NCI-H510A (cell line): ENCODE measurements at regions not wholly inside any gene's neighbourhood (a gene's known extent, or its start where the extent isn't known, plus 50 kb on each side); places are given as distances from the start of the nearest gene placed in this dataset.
"Not testable (repeated sequence)": the region's sequence is repeated elsewhere in the genome, so short reads cannot be mapped to it uniquely, and the experiment has no call there.

ENCODE experiments used
- DNase-seq: peaks from one replicate; lab custom pipeline; 2025; lab: John Stamatoyannopoulos, UW

GRCh38 chr9:100714372-100715099 is 136.7 kb downstream of the CAVIN4 start:
- peak; percentile 25 for DNase-seq

GRCh38 chr9:100715100-100715380 is 137.2 kb downstream of the CAVIN4 start:
- DNase-seq = no peak

- DNase-seq = no peak
Measured at GRCh38 chr9:100718717-100719116, 140.8 kb downstream of the CAVIN4 start.

- no peak for DNase-seq
Measured at GRCh38 chr9:100720922-100721321, 143.0 kb downstream of the CAVIN4 start.

GRCh38 chr9:100724886-100725285 is 147.0 kb downstream of the CAVIN4 start:
- no peak for DNase-seq

- no peak for DNase-seq
Measured at GRCh38 chr9:100725371-100725770, 147.5 kb downstream of the CAVIN4 start.

- DNase-seq = no peak
Measured at GRCh38 chr9:100729336-100729895, 151.5 kb downstream of the CAVIN4 start.

- no peak for DNase-seq
Measured at GRCh38 chr9:100730086-100730485, 152.2 kb downstream of the CAVIN4 start.

GRCh38 chr9:100731038-100731556 is 153.2 kb downstream of the CAVIN4 start:
- no peak for DNase-seq

- DNase-seq = no peak
Measured at GRCh38 chr9:100731557-100731956, 153.7 kb downstream of the CAVIN4 start.

GRCh38 chr9:100739208-100739607 is 161.3 kb downstream of the CAVIN4 start:
- DNase-seq = no peak

- DNase-seq = no peak
Measured at GRCh38 chr9:100739666-100740065, 161.8 kb downstream of the CAVIN4 start.

- DNase-seq = not testable (repeated sequence)
Measured at GRCh38 chr9:100748930-100749329, 171.1 kb downstream of the CAVIN4 start.

- peak; percentile 71 for DNase-seq
Measured at GRCh38 chr9:100756217-100756616, 178.3 kb downstream of the CAVIN4 start.

- DNase-seq = no peak
Measured at GRCh38 chr9:100759215-100759614, 181.3 kb downstream of the CAVIN4 start.

GRCh38 chr9:100761276-100761802 is 183.5 kb downstream of the CAVIN4 start:
- no peak for DNase-seq

GRCh38 chr9:100774326-100774725 is 196.4 kb downstream of the CAVIN4 start:
- no peak for DNase-seq

GRCh38 chr9:100774962-100775361 is 197.1 kb downstream of the CAVIN4 start:
- DNase-seq = no peak

GRCh38 chr9:100775912-100776311 is 198.0 kb downstream of the CAVIN4 start:
- DNase-seq = no peak

- no peak for DNase-seq
Measured at GRCh38 chr9:100784755-100785154, 206.9 kb downstream of the CAVIN4 start.

- no peak for DNase-seq
Measured at GRCh38 chr9:100785946-100786345, 208.1 kb downstream of the CAVIN4 start.

- no peak for DNase-seq
Measured at GRCh38 chr9:100794738-100795269, 216.9 kb downstream of the CAVIN4 start.

GRCh38 chr9:100803956-100804355 is 224.6 kb upstream of the PLPPR1 start:
- no peak for DNase-seq
